ENCODE measurements at regions not wholly inside any gene's neighbourhood (a gene's known extent, or its start where the extent isn't known, plus 50 kb on each side); places are given as distances from the start of the nearest gene placed in this dataset.

GRCh38 chr3:46080969-46081345, 53.7 kb upstream of the XCR1 start:
- no peak for FAIRE-seq
- Histone ChIP-seq H3K27me3 (ENCODE audit: control insufficient read depth in 1 of 2, insufficient read depth in 2 of 2, low read length in 2 of 2) (no peaks in the 10 kb centered on the region; a peak in 1 of 5 replicates), H3K4me1 (ENCODE audit: insufficient read depth, low read length) (no peaks in the 10 kb centered on the region), H3K9me3 (ENCODE audit: low read length) (no peaks in the 10 kb centered on the region), H3K4me2 (ENCODE audit: low read depth, low read length) (no peak overlapping the region), H3K9ac (ENCODE audit: insufficient read depth, low read depth, low read length) (no peak overlapping the region), H4K20me1 (ENCODE audit: insufficient read depth, low read length) (no peaks in the 10 kb centered on the region), H3K4me3 (replicated peaks in 1 of 3; ENCODE audit: insufficient read depth in 1 of 3, low read depth in 2 of 3, low read length in 3 of 3) (no peak overlapping the region), H3K36me3 (replicated peaks in 1 of 2; ENCODE audit: control insufficient read depth in 1 of 2, insufficient read depth in 2 of 2, low read length in 2 of 2) (no peaks in the 10 kb centered on the region), H3K79me2 (ENCODE audit: insufficient read depth, low read length) (no peaks in the 10 kb centered on the region), H2AFZ (ENCODE audit: low read length) (no peak overlapping the region), H3K27ac (ENCODE audit: extremely low read length, insufficient read depth, low read length) (no peak overlapping the region)
- TF ChIP-seq ATM (IDR thresholded peaks at IDR 0.05; ENCODE audit: borderline replicate concordance) = no peak
- TF ChIP-seq RFXAP (CRISPR knock-in tag; IDR thresholded peaks at IDR 0.05; ENCODE audit: borderline replicate concordance) = no peak
- no peak for TF ChIP-seq MYPOP (CRISPR knock-in tag; IDR thresholded peaks at IDR 0.05)
- no peak for TF ChIP-seq IRX3 (CRISPR knock-in tag; IDR thresholded peaks at IDR 0.05; ENCODE audit: borderline replicate concordance, low read depth)
- no peak for TF ChIP-seq ZNF44 (CRISPR knock-in tag; IDR thresholded peaks at IDR 0.05)
- TF ChIP-seq ZNF652 (CRISPR knock-in tag; IDR thresholded peaks at IDR 0.05; ENCODE audit: borderline replicate concordance, low read depth) = no peak
- TF ChIP-seq HNF4A (CRISPR knock-in tag; IDR thresholded peaks at IDR 0.05) = no peak
- no peak for TF ChIP-seq ZSCAN21 (CRISPR knock-in tag; IDR thresholded peaks at IDR 0.05; ENCODE audit: borderline replicate concordance)
- no peak for TF ChIP-seq MAFF (IDR thresholded peaks at IDR 0.05; ENCODE audit: low read depth, low read length)
- TF ChIP-seq CBX5 (CRISPR knock-in tag; IDR thresholded peaks at IDR 0.05; ENCODE audit: borderline replicate concordance) = no peak
- no peak for TF ChIP-seq SIN3B (IDR thresholded peaks at IDR 0.05; ENCODE audit: low read length)
- no peak for TF ChIP-seq ISL2 (CRISPR knock-in tag; IDR thresholded peaks at IDR 0.05)
- no peak for TF ChIP-seq MLXIP (CRISPR knock-in tag; IDR thresholded peaks at IDR 0.05; ENCODE audit: borderline replicate concordance)
- no peak for TF ChIP-seq MATR3 (CRISPR knock-in tag; IDR thresholded peaks at IDR 0.05)
- TF ChIP-seq TFDP2 (CRISPR knock-in tag; IDR thresholded peaks at IDR 0.05) = no peak
- TF ChIP-seq HNRNPUL1 (IDR thresholded peaks at IDR 0.05; ENCODE audit: low read depth, low read length) = no peak
- TF ChIP-seq ZNF256 (CRISPR knock-in tag; conservative IDR thresholded peaks at IDR 0.05) = no peak
- TF ChIP-seq HMGXB4 (CRISPR knock-in tag; IDR thresholded peaks at IDR 0.05; ENCODE audit: borderline replicate concordance in 1 of 2, low read depth in 1 of 2) = no peak
- TF ChIP-seq ZNF33B (CRISPR knock-in tag; IDR thresholded peaks at IDR 0.05) = no peak
- TF ChIP-seq MLLT10 (CRISPR knock-in tag; IDR thresholded peaks at IDR 0.05) = no peak
- WGBS (ENCODE audit: low lambda C conversion rate) = 0% methylated on average over 2 of the region's 2 CpGs
- in situ Hi-C loops (cut with HindIII; ENCODE audit: extremely low pct_ligation_motif_present, low pct_unique_long_range_greater_than_20kb) (no loop called here), intact Hi-C loops (cut with micrococcal nuclease; ENCODE audit: unreplicated experiment) (no loop called here)
- ATAC-seq = no peak
- ChIA-PET CTCF (ENCODE audit: low intra/inter-chr PET ratio, low total read pairs) (interaction anchor here (6.2 kb wide), 1 partner anchor 143 kb away, joined by 126 read pairs; no protein-coding TSS in a partner anchor), POLR2A (no interaction called here)
- no TSS peak for BruUV-seq (replicated peaks)
- no peak for DNase-seq (ENCODE audit: low spot score)

All from HepG2 (cell line).